AML-193 (cell line): ENCODE measurements at regions not wholly inside any gene's neighbourhood (a gene's known extent, or its start where the extent isn't known, plus 50 kb on each side); places are given as distances from the start of the nearest gene placed in this dataset.
"Not testable (repeated sequence)": the region's sequence is repeated elsewhere in the genome, so short reads cannot be mapped to it uniquely, and the experiment has no call there.

Experiments used
- DNase-seq, 2 experiments: peaks; one replicate each; lab custom pipeline; 2025; lab: John Stamatoyannopoulos, UW

- no peak for DNase-seq
Observed at GRCh38 chr1:9441451-9442133, 97.7 kb upstream of the SLC25A33 start.

GRCh38 chr1:9442278-9442846 is 96.9 kb upstream of the SLC25A33 start:
- no peak for DNase-seq

GRCh38 chr1:9442986-9443385 is 96.3 kb upstream of the SLC25A33 start:
- no peak for DNase-seq

GRCh38 chr1:9443913-9444445 is 95.3 kb upstream of the SLC25A33 start:
- no peak for DNase-seq

GRCh38 chr1:9444532-9444931 is 94.7 kb upstream of the SLC25A33 start:
- no peak for DNase-seq

DNA sequence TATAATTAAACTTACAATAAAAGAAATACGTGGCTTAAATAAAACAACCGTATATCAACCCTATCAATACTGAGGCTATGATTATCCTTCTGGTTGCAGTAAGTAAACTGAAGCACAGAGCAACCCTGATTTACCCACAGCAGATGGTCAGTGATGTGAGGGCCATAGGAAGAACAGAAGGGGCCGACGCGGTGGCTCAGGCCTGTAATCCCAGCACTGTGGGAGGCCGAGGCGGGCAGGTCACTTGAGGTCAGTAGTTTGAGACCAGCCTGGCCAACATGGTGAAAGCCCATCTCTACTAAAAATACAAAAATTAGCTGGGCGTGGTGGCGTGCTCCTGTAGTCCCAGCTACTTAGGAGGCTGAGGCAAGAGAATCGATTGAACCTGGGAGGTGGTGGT is 94.2 kb upstream of the SLC25A33 start:
- not testable (repeated sequence) for DNase-seq

- no peak for DNase-seq
Observed at GRCh38 chr1:9447215-9447960, 91.9 kb upstream of the SLC25A33 start.

DNA sequence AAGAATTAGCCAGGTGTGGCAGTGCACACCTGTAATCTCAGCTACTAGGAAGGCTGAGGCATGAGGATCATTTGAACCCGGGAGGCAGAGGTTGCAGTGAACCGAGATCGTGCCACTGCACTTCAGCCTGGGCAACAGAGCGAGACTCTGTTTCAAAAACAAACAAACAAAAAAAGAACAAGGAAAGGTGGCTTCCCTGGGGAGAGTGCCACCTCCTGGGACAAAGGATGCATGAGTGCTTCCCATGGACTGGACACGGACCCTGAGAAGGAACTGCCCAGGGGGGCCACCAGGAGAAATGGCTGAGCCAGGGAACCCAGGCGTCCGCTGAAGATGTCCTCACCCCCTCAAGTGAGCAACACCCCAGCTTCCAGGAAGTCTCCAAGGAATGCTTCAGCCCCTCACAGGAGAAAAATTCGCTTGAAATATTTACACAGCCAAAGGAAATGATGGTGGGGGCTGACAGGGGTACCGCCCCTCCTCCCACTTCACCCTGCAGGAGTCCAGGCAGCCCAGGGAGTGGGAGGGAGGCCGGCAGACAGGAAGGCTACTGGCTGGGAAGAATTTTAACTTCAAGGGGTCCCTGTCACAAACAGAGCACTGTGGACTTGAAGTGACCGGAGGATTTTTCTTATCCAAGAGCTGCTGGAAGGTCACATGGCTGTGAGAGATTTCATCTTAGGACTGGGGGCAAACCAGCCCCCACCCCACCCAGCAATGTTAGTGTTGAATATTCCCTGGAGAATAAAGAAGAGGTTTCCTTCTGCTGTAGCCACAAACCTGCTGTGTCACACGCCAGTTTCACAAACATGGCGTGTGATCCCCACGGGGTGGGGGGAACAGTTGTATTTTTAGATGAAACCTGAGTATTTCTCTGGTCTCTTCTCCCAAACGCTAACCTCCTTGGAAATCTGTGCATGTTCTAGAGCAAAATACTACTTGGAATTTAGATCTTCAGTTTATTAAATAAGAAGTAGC is 90.8 kb upstream of the SLC25A33 start:
- DNase-seq: no peak

DNA sequence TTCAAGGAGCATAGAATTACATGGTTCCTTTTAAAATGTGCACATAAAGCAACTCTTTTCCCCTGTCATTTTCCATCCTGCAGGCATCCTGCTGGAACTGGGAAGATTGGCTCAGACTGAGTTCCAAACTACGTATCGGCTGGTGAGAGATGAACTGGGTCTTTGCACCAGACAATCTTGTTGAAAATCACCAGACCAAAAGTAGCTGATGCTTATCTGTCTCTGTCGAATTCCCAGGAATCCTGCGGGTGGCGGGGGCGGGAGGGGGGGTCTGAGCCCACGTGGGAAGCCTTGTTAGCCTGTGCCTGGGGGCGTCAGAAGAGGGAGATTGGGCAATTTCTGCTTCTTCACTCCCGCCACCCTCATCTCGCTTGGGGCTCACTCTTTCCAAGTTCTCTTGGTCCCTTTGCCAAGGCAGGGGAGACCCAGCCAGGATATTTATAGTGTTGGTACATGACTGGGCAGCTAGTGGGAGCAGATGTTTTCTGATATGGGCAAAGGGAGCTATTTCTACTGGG is 90.1 kb upstream of the SLC25A33 start:
- no peak for DNase-seq

GRCh38 chr1:9449976-9450696 is 89.1 kb upstream of the SLC25A33 start:
- no peak for DNase-seq

- DNase-seq: no peak
Observed at GRCh38 chr1:9451081-9451480, 88.2 kb upstream of the SLC25A33 start.

DNA sequence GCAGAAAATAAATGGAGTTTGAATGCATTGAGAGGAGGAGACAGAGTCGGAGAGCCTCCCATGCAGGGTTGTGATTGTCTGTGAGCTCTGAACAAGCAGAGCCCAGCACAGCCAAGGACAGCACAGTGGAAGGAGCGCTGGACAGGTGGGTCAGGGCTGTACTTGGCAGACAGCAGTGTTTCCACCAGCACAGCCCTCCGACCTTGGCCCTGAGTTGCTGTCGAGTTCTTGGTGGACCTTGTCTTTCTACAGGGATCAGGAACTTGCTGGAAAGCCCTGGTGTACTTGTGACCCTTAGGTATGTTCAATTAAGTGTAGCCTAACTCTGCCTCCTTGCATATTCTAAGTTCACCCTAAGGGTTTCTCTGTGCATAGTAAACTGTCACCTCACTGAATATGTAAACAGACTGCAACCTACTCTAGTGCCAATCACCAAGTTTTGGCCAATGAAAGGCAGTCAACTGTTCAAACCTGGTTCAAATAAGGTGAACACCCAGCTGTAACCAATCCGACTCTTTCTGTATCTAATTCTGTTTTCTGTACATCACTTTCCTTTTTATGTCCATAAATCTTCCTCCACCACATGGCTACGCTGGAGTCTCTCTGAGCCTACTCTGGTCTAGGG is 86.6 kb upstream of the SLC25A33 start:
- no peak for DNase-seq

GRCh38 chr1:9453375-9453774 is 85.9 kb upstream of the SLC25A33 start:
- DNase-seq: no peak

DNA sequence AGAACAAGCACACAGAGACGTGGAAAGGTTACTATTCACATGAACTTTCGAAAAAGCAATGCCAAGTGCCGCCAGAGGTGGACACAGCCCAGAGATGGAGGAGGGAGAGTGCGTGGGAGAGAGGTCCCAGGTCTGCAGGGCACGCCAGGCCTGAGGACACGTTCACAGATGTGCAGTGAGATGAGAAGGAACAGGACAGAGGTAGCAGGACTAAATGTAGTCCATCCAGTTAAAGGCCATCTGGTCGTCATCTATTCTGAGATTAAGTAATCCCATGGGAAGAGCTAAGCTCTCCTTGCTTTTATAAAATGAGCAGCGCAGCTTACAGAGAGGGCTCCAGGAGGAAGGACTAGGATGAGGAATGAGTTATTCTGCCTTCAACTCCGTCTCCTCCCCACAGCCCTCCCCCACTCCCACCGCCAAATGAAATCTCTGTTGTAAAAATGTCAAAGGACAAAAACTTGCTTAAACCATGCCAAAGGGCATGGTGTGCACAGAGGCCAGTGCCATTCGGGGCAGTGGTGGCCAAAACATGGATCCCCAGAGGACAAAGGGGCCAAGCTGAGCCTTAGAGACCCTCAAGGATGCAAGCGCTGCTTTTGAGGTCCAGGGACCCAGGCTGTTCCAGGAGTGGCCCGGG is 85.4 kb upstream of the SLC25A33 start:
- DNase-seq: no peak

DNA sequence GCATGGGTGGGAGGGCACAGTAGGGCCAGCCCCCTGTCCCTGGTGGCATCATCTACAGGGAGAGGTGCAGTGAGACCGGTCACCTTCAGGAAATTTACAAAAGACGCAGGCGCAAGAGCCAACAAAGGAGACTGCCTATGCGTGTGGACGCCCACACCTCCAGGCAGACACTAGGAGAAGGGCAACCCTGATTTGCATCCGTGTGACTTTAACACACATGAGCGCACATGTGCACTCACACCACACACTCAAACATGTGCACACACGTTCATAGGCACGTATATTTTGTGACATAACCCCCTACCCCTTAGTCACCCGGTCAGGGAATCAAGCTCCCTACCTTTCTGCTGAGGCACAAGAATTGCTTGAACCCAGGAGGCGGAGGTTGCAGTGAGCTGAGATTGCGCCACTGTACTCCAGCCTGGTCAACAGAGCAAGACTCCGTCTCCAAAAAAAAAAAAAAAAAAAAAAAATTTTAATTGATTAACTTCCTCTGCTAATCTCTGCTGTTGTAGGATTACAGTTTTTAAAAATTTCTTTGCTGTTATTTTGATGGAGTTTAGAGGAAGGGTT is 84.7 kb upstream of the SLC25A33 start:
- no peak for DNase-seq

DNA sequence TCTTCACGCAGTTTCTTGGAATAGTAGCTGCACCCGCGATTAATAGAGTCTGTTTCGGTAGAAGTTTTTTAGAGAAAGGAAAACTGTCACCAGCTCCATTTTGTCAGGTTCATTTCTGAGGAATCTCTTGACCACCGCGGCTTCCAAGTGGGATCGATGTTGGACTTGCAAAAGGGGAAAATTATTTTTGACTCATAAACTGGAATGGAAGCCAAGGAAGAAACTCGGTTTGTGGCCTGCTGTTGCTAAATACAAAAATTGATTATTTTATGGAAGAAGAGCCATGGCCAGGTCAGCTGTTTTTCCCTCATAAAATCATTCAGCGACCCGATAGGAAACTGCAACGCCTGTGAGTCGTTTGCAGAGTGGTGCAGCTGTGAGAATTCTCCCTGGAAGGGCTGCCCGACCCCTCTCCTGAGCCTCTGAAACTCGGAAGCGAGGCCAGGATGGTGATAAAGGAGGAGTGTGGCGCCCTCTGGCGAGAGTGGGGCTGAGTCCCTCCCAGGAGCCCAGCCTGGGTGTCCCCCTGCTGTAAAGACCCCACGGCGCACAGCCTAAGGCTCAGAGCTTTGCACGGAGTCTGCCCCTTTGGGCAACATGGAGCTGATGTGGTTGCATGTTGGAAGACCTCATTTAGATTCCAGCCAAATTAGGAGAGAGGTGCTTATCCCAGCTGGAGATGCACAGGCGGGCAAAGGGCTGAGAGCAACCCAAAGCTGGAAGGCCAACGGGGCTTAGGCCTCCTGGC is 83.6 kb upstream of the SLC25A33 start:
- peak in 1 of 2 experiments; percentile 17 for DNase-seq

DNA sequence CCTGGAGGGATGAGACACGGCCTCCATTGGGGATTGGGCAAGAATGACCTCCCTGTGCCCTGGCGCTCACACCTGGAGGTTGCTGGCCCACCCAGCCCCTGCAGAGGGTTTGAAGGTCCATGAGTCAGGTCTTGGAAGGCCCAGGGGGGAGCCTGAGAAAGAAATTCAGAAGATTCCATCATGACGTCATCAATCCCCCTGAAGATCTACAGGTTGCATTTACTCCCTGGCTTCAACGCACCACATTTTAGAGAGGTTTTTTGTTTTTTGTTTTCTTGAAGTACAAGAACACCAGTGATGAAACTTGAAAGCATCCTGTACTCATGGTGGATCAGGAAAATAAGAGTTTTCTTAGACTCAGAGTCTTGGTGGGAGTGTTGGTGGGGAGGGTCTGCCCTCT is 82.4 kb upstream of the SLC25A33 start:
- DNase-seq: no peak

- DNase-seq: no peak
Observed at GRCh38 chr1:9459816-9460407, 79.4 kb upstream of the SLC25A33 start.
